ENCODE measurements at regions not wholly inside any gene's neighbourhood (a gene's known extent, or its start where the extent isn't known, plus 50 kb on each side); places are given as distances from the start of the nearest gene placed in this dataset.

GRCh38 chr6:6737671-6738070 is 149.2 kb downstream of the LY86 start:
- Mint-ChIP-seq H3K4me1 (peaks cover 28 to 36% of the 10 kb centered on the region in 2 experiments), H3K4me3 (no peak overlapping the region), H3K27ac (no peak overlapping the region; a peak in 1 of 7 replicates), H3K9me3 (no peaks in the 10 kb centered on the region; a peak in 1 of 5 replicates), H3K27me3 (ENCODE audit: low read depth) (peaks cover 4% of the 10 kb centered on the region; the same call in 1 of the 2 replicates), H3K36me3 (ENCODE audit: insufficient read depth in 1 of 3, low read depth in 3 of 3) (no peaks in the 10 kb centered on the region)
- Histone ChIP-seq H2AK5ac (ENCODE audit: insufficient read length, low read length) (no peak overlapping the region), H3K23ac (ENCODE audit: insufficient read length, low read depth, low read length) (no peak overlapping the region), H3K27ac (ENCODE audit: insufficient read length, low read depth, low read length) (no peak overlapping the region), H3K56ac (ENCODE audit: insufficient read length, low read depth, low read length) (no peak overlapping the region), H4K8ac (replicated peaks; ENCODE audit: insufficient read length, low read depth, low read length) (no peak overlapping the region), H4K5ac (ENCODE audit: insufficient read length, low read depth, low read length) (peak overlapping the region; percentile 35), H3K18ac (ENCODE audit: insufficient read length, low read depth, low read length) (peak overlapping the region; percentile 33), H4K20me1 (ENCODE audit: control insufficient read depth, insufficient read depth, insufficient read length) (no peaks in the 10 kb centered on the region), H4K91ac (ENCODE audit: insufficient read length, low read depth, low read length) (no peak overlapping the region), H3K9ac (ENCODE audit: extremely low read depth, insufficient read length, low read length) (no peak overlapping the region), H3K14ac (ENCODE audit: insufficient read depth, low read length) (no peak overlapping the region), H3K79me1 (ENCODE audit: insufficient read depth, low read depth, low read length, poor library complexity, severe bottlenecking) (no peaks in the 10 kb centered on the region), H2BK20ac (ENCODE audit: low read depth, low read length, poor library complexity, severe bottlenecking) (no peak overlapping the region), H3K4me2 (ENCODE audit: insufficient read depth, insufficient read length, low read length) (peak overlapping the region; percentile 33), H3K4me1 (ENCODE audit: insufficient read depth, low read length) (peaks cover 5% of the 10 kb centered on the region; the same call in 1 of the 2 replicates), H2BK120ac (ENCODE audit: low read depth, low read length, poor library complexity, severe bottlenecking) (no peak overlapping the region), H3K9me3 (ENCODE audit: control insufficient read depth, low read depth, low read length) (no peaks in the 10 kb centered on the region), H3K4ac (ENCODE audit: low read depth, low read length) (no peak overlapping the region), H3K23me2 (ENCODE audit: insufficient read length, low read depth, low read length, poor library complexity, severe bottlenecking) (no peaks in the 10 kb centered on the region), H2BK12ac (ENCODE audit: insufficient read length, low read depth, low read length) (no peak overlapping the region), H2BK5ac (ENCODE audit: insufficient read length, low read length) (no peak overlapping the region), H2AFZ (ENCODE audit: low read length) (no peak overlapping the region), H3K79me2 (ENCODE audit: insufficient read depth, low read length) (no peaks in the 10 kb centered on the region), H3T11ph (ENCODE audit: low read length) (no peak overlapping the region), H3K27me3 (ENCODE audit: insufficient read depth, low read length) (no peaks in the 10 kb centered on the region), H2BK15ac (ENCODE audit: low read depth, low read length) (no peak overlapping the region)
- WGBS (ENCODE audit: extremely low coverage, insufficient read length, low lambda C conversion rate), result no CpG with 5 or more reads among the region's 6 CpGs
- DNase-seq, result no peak
- no peak for TF ChIP-seq CTCF (conservative IDR thresholded peaks at IDR 0.05)
